ENCODE measurements at regions not wholly inside any gene's neighbourhood (a gene's known extent, or its start where the extent isn't known, plus 50 kb on each side); places are given as distances from the start of the nearest gene placed in this dataset.

GRCh38 chr2:62281663-62282062 is 85.7 kb downstream of the B3GNT2 start:
- no peak for DNase-seq (ENCODE audit: low read depth in 2 of 2)

GRCh38 chr2:62277688-62278087 is 81.8 kb downstream of the B3GNT2 start:
- no peak for DNase-seq (ENCODE audit: low read depth in 2 of 2)
